ENCODE measurements at regions not wholly inside any gene's neighbourhood (a gene's known extent, or its start where the extent isn't known, plus 50 kb on each side); places are given as distances from the start of the nearest gene placed in this dataset.

- H3K27ac ChIP-seq (ENCODE audit: low read depth, low read length): no peak overlapping the region
- H2AFZ ChIP-seq (ENCODE audit: low read length): no peak overlapping the region
- 0 out of 7 replicates have a peak, but pooled peaks cover 0 to 3% (median 0%) of the 10 kb centered on the region in 4 experiments for H3K4me1 ChIP-seq (replicated peaks in 1 of 4; ENCODE audit: control insufficient read depth in 3 of 4, insufficient read depth in 4 of 4, low read length in 3 of 4)
- POLR2A ChIA-PET (ENCODE audit: partially characterized antibody): no interaction called here
- CTCF ChIA-PET (ENCODE audit: partially characterized antibody): no interaction called here
- H3K4ac ChIP-seq (replicated peaks; ENCODE audit: insufficient read length, low read depth, low read length): no peak overlapping the region
- WGBS, 2 experiments (ENCODE audit: extremely low coverage in 1 of 2, insufficient coverage in 1 of 2, insufficient read length in 1 of 2, insufficient replicate concordance in 2 of 2, low coverage in 1 of 2, low lambda C conversion rate in 2 of 2, missing lambda C conversion rate in 1 of 2): 97% methylated on average over 1 of the region's 1 CpG; no CpG with 5 or more reads in 1 of the 2 experiments
- H3K36me3 ChIP-seq (ENCODE audit: control insufficient read depth in 2 of 4, insufficient read depth in 4 of 4, low read length in 3 of 4): no peaks in the 10 kb centered on the region
- no peak overlapping the region for H3K18ac ChIP-seq (ENCODE audit: extremely low read depth, low read length)
- H3K9ac ChIP-seq (replicated peaks in 1 of 4; ENCODE audit: extremely low read depth in 1 of 4, low read depth in 3 of 4, low read length in 3 of 4): no peak overlapping the region
- no peaks in the 10 kb centered on the region for H3K79me2 ChIP-seq (ENCODE audit: control insufficient read depth in 1 of 2, insufficient read depth in 2 of 2, low read length in 2 of 2)
- H3K14ac ChIP-seq (ENCODE audit: insufficient read length): no peak overlapping the region
- H4K8ac ChIP-seq (ENCODE audit: extremely low read depth, insufficient read depth, low read length): no peak overlapping the region
- no peak overlapping the region for H3K4me2 ChIP-seq (ENCODE audit: insufficient read depth in 1 of 2, low read depth in 2 of 2, low read length in 2 of 2)
- no peak overlapping the region for H4K5ac ChIP-seq (ENCODE audit: insufficient read length, low read depth, low read length)
- DNase-seq (ENCODE audit: low read depth in 1 of 2, low spot score in 2 of 2): no peak
- no peak overlapping the region for H2BK20ac ChIP-seq (ENCODE audit: low read length)
- H3K79me1 ChIP-seq (ENCODE audit: low read depth, low read length): no peaks in the 10 kb centered on the region
- H4K20me1 ChIP-seq (replicated peaks in 1 of 2; ENCODE audit: control insufficient read depth in 1 of 2, insufficient read depth in 2 of 2, low read length in 2 of 2): no peaks in the 10 kb centered on the region
- no peak overlapping the region for H4K91ac ChIP-seq (replicated peaks; ENCODE audit: insufficient read length, low read length)
- H3K23ac ChIP-seq (ENCODE audit: insufficient read length): no peak overlapping the region
- H3K27me3 ChIP-seq (replicated peaks in 1 of 4; ENCODE audit: control insufficient read depth in 3 of 4, extremely low read depth in 1 of 4, insufficient read depth in 3 of 4, low read length in 3 of 4): no peaks in the 10 kb centered on the region
- no peak overlapping the region for H2BK120ac ChIP-seq (replicated peaks; ENCODE audit: low read depth, low read length)
- no peak overlapping the region for H3K4me3 ChIP-seq (ENCODE audit: extremely low read depth in 1 of 4, insufficient read depth in 2 of 4, low read depth in 3 of 4, low read length in 4 of 4)
- peaks cover 0 to 1% of the 10 kb centered on the region in 2 experiments; a peak in 1 of 4 replicates for H3K9me3 ChIP-seq (ENCODE audit: insufficient read depth in 2 of 2, low read depth in 1 of 2, low read length in 1 of 2)
- no peak overlapping the region for H3K56ac ChIP-seq (replicated peaks; ENCODE audit: insufficient read length, low read depth, low read length)
- no peak overlapping the region for H2BK15ac ChIP-seq (ENCODE audit: low read length)
- TF ChIP-seq RAD21 (IDR thresholded peaks at IDR 0.05 in 1 of 2, conservative IDR thresholded peaks at IDR 0.05 in 1 of 2; ENCODE audit: low read depth in 2 of 2, low read length in 2 of 2): no peak
- TF ChIP-seq ATF3 (IDR thresholded peaks at IDR 0.05; ENCODE audit: insufficient read depth, low read depth, low read length): no peak
- TF ChIP-seq MAFK (IDR thresholded peaks at IDR 0.05; ENCODE audit: low read depth, low read length): no peak
- TF ChIP-seq HDAC2 (IDR thresholded peaks at IDR 0.05; ENCODE audit: borderline replicate concordance in 1 of 2, low read depth in 2 of 2, low read length in 2 of 2): no peak
- no peak for TF ChIP-seq USF2 (IDR thresholded peaks at IDR 0.05; ENCODE audit: low read length)
- no peak for TF ChIP-seq RFX5 (IDR thresholded peaks at IDR 0.05; ENCODE audit: borderline replicate concordance, low read depth, low read length)
- no peak for TF ChIP-seq CEBPB (IDR thresholded peaks at IDR 0.05; ENCODE audit: low read depth, low read length)
- no peak for TF ChIP-seq SIX5 (IDR thresholded peaks at IDR 0.05; ENCODE audit: low read depth, low read length)
- no peak for TF ChIP-seq CBX5 (IDR thresholded peaks at IDR 0.05; ENCODE audit: low read depth, low read length)
- no peak for TF ChIP-seq TEAD4 (IDR thresholded peaks at IDR 0.05; ENCODE audit: low read depth, low read length)
- TF ChIP-seq TAF1 (IDR thresholded peaks at IDR 0.05; ENCODE audit: low read depth, low read length): no peak
- no peak for TF ChIP-seq SRF (IDR thresholded peaks at IDR 0.05; ENCODE audit: low read depth, low read length)
- no peak for TF ChIP-seq BACH1 (IDR thresholded peaks at IDR 0.05; ENCODE audit: low read length)
- TF ChIP-seq BCL11A (IDR thresholded peaks at IDR 0.05; ENCODE audit: low read depth in 2 of 2, low read length in 2 of 2): no peak
- no peak for FAIRE-seq
- H3K23me2 ChIP-seq (ENCODE audit: low read depth, low read length): no peaks in the 10 kb centered on the region
- H2BK12ac ChIP-seq (ENCODE audit: low read depth, low read length): no peak overlapping the region
- H2BK5ac ChIP-seq (ENCODE audit: low read depth, low read length): no peak overlapping the region
- H2AK5ac ChIP-seq (ENCODE audit: low read depth, low read length): no peak overlapping the region
Observed at GRCh38 chr9:78896479-78896878, 599.6 kb downstream of the PSAT1 start.
